GM19372 (cell line): ENCODE measurements at regions not wholly inside any gene's neighbourhood (a gene's known extent, or its start where the extent isn't known, plus 50 kb on each side); places are given as distances from the start of the nearest gene placed in this dataset.

ENCODE experiments used
- ATAC-seq: cut with Tn5 transposase; IDR thresholded peaks from one replicate; pipeline ENCODE4 v1.9.1; 2021; ENCODE audit warnings: mild to moderate bottlenecking, low read depth, moderate library complexity; ENCODE audit not compliant: unreplicated experiment

GRCh38 chr11:134882671-134883297 lies 470.7 kb upstream of the B3GAT1 start:
- no peak for ATAC-seq

DNA sequence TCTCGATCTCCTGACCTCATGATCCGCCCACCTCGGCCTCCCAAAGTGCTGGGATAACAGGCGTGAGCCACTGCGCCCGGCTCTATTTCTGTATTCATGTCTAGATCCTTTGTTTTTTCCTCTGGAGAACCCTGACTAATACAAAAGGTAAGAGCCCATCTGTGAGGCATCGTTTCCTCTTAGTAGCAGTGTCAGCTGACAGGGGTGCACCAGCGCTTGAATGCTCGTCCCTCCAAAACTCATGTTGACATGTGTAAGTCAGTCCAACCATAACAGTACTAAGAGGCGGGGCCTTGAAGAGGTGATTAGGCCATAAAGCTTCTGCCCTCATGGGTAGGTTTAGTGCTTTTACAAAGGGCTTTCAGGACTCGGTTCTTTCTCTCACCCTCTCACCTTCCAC lies 470.1 kb upstream of the B3GAT1 start:
- no peak for ATAC-seq

- ATAC-seq = no peak
Observed at GRCh38 chr11:134880788-134881187, 468.7 kb upstream of the B3GAT1 start.

DNA sequence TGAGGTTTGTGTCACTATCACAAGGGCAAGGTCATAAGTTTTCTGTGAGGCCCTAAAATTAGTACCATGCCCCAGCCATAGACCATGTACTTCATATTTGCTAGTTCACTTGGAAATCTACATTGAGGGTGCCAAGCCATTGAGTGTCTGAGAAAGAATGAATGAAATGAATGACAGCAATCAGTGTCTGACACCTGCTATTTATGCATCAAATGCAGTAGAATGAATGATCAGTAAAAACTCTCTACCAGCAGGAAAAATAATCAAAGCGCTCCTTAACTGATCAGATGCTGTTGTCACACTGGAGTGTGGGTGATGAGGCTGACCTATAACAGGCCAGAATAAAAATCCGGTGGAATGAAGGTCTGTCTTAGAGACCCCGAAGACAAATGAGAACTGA lies 467.9 kb upstream of the B3GAT1 start:
- ATAC-seq = no peak

- no peak for ATAC-seq
Observed at GRCh38 chr11:134879341-134879740, 467.3 kb upstream of the B3GAT1 start.

DNA sequence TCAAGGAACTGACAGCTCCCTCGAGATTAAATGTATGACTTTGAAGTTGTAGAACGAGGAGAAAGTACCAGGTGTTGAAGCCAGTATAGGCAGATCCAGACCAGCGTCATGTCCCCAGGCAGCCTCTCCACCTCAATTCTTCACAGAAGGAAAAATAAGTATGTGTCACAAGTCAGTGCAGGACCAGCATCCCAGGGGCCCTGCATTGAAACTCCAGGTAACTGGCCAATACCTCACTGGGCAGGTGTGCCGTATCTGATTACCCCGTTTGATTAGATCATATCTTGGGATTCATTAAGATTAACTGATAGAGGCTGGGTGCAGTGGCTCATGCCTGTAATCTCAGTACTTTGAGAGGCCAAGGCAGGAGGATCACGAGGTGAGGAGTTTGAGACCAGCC lies 466.7 kb upstream of the B3GAT1 start:
- ATAC-seq = no peak

GRCh38 chr11:134876226-134876625 lies 464.2 kb upstream of the B3GAT1 start:
- ATAC-seq = no peak

GRCh38 chr11:134866981-134867675 lies 455.1 kb upstream of the B3GAT1 start:
- ATAC-seq = no peak

GRCh38 chr11:134866215-134866614 lies 454.2 kb upstream of the B3GAT1 start:
- ATAC-seq = no peak

- ATAC-seq = no peak
Observed at GRCh38 chr11:134864968-134865305, 452.9 kb upstream of the B3GAT1 start.

- no peak for ATAC-seq
Observed at GRCh38 chr11:134864233-134864967, 452.4 kb upstream of the B3GAT1 start.

DNA sequence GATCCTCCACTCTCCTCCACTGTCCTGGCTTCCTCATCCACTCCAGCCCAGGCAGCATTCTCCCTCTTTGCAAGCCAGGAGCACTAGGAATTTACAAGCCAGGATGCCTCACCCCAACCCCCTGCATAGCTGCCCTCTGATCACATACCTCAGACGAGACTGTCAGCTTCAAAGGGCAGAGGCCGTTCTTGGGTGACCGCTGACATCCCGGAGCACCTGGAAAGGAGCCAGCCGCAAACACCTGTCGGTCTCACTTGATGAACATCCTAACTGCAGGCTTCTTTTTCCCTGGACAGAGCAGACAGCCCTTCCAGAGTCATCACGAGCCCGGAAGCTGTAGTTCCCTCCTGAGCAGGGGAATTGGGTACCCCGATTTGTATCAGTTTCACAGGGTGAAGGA lies 451.3 kb upstream of the B3GAT1 start:
- ATAC-seq = no peak

DNA sequence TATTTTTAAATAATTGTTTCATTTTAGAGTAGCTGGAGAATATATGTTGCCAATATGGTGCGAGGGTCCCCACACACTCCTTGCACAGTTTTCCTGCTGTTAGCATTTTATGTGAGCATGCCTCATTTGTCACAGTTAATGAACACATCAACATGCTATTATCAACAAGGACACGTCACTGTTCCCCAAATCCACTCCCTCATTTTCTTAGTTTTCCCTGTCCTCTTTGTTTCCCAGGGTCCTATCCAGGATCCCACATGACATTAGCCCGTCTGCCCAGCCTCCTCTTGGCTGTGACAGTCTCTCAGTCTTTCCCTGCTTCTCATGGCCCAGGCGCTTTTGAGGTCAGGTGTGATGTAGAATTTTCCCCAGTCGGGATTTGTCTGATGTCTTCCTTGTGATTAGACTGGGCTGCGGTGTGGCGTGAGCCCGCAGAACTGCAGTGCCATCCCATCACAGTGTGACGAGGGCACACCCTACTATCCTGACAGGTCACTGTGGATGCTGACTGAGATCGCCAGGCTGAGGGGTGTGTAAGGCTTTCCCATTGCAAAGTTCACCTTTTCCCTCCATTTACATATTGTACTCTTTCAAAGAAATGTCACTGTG lies 450.6 kb upstream of the B3GAT1 start:
- ATAC-seq = no peak

- ATAC-seq = no peak
Observed at GRCh38 chr11:134862105-134862502, 450.1 kb upstream of the B3GAT1 start.

- no peak for ATAC-seq
Observed at GRCh38 chr11:134861490-134862104, 449.6 kb upstream of the B3GAT1 start.

DNA sequence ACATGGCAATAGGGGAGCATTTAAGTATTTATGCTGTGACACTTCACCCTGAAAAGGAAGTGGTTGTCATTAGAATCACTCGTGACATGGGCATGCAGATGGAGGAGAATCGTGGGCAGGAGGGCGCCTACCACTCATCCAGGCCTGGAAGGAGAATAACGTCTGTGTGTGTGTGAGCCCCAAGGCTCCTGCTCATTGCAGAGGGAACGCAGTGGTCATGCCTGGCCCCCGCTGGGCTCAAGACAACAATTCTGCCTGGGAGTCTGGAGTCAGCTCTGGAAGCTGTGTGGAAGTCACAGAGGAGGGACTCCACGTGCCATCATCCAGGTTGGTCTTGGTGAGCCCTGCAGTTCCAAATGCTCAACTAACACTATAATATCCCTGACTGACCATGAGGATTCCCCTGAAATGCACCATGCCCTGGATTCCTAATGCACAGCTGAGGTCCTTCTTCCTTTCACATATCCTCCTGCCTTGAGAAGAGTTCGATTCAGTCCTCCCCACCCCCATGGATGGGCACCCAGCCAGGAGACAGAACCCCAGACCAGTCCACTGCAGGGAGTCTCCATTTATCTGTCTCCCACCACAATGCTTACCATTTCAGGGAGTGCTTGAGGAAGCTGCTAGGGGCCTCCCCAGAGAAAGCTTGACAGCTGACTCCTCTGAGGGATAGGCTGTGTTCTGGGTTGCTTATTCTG lies 446.9 kb upstream of the B3GAT1 start:
- ATAC-seq = no peak

GRCh38 chr11:134857035-134857434 lies 445.0 kb upstream of the B3GAT1 start:
- no peak for ATAC-seq

DNA sequence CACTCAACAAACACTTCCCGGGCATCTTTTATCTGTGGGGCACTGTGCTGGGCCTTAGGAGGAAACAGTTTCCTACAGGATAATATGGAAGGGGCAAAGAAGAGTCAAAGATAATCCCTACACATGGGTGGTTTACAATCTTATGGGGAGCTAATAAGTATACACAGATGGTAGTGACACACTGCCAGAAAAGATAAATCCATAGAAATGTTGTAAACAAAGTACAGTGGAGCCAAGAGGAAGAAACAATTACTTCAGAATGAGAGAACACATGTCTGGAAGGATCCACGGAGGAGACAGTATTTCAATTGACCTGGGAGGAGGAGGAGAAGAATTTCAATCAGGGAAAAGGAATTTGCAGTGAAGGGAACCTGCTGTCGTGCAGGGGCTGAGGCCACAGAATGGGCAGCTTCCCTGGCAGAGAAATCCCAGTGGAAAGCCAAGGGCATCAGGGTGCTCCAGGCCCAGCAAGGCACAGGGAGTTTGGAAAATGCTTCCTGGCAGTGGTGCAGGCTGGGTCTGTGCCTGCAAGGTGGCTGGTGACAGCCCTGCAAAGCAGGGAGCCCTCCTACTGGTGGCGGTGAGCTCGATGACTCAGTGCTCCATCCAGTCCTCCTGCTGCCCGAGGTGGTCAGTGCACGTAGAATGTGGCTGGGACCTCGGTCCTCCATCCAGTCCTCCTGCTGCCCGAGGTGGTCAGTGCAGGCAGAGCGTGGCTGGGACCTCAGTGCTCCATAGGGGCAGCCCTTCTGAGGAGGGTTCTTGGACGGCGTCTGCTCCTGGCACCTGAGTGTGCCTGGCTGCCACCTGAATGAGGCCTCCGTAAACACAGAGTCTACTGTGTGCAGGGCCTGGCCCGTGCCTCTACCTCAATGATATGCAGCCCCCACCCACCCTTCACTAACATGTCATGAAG lies 444.3 kb upstream of the B3GAT1 start:
- no peak for ATAC-seq
